ENCODE measurements at regions not wholly inside any gene's neighbourhood (a gene's known extent, or its start where the extent isn't known, plus 50 kb on each side); places are given as distances from the start of the nearest gene placed in this dataset.

GRCh38 chr14:104448321-104448720 is 131.2 kb upstream of the C14orf180 start:
- DNase-seq: no peak

- DNase-seq: no peak
These were observed 130.8 kb upstream of the C14orf180 start for GRCh38 chr14:104448721-104449120.

GRCh38 chr14:104450811-104451401 is 128.7 kb upstream of the C14orf180 start:
- DNase-seq: no peak

GRCh38 chr14:104451474-104451873 is 128.1 kb upstream of the C14orf180 start:
- no peak for DNase-seq

- no peak for DNase-seq
These were observed 120.7 kb upstream of the C14orf180 start for GRCh38 chr14:104458845-104459244.

GRCh38 chr14:104460791-104461651 is 118.5 kb upstream of the C14orf180 start:
- no peak for DNase-seq

- DNase-seq: no peak
These were observed 117.7 kb upstream of the C14orf180 start for GRCh38 chr14:104461676-104462449.

- DNase-seq: no peak
These were observed 116.6 kb upstream of the C14orf180 start for GRCh38 chr14:104462651-104463630.

- DNase-seq: no peak
These were observed 114.7 kb upstream of the C14orf180 start for GRCh38 chr14:104464907-104465306.

GRCh38 chr14:104465482-104466390 is 113.8 kb upstream of the C14orf180 start:
- DNase-seq: no peak

GRCh38 chr14:104467236-104467635 is 112.3 kb upstream of the C14orf180 start:
- no peak for DNase-seq

- DNase-seq: no peak
These were observed 111.9 kb upstream of the C14orf180 start for GRCh38 chr14:104467641-104468040.

GRCh38 chr14:104469591-104469990 is 110.0 kb upstream of the C14orf180 start:
- DNase-seq: no peak

GRCh38 chr14:104470588-104470987 is 109.0 kb upstream of the C14orf180 start:
- DNase-seq: no peak

- DNase-seq: no peak
These were observed 108.5 kb upstream of the C14orf180 start for GRCh38 chr14:104471114-104471513.

GRCh38 chr14:104472073-104472472 is 107.5 kb upstream of the C14orf180 start:
- no peak for DNase-seq

- no peak for DNase-seq
These were observed 106.9 kb upstream of the C14orf180 start for GRCh38 chr14:104472536-104473243.

- no peak for DNase-seq
These were observed 106.4 kb upstream of the C14orf180 start for GRCh38 chr14:104473244-104473565.

- no peak for DNase-seq
These were observed 105.7 kb upstream of the C14orf180 start for GRCh38 chr14:104473649-104474494.
